ENCODE measurements at regions not wholly inside any gene's neighbourhood (a gene's known extent, or its start where the extent isn't known, plus 50 kb on each side); places are given as distances from the start of the nearest gene placed in this dataset.

- TF ChIP-seq YY1 (IDR thresholded peaks at IDR 0.05; ENCODE audit: low read depth) = no peak
- no peak for TF ChIP-seq MAX (IDR thresholded peaks at IDR 0.05)
These were observed 240.3 kb downstream of the SNX10 start for GRCh38 chr7:26531926-26532325.

Measured in Ishikawa (cell line).